SK-N-SH (cell line): ENCODE measurements at regions not wholly inside any gene's neighbourhood (a gene's known extent, or its start where the extent isn't known, plus 50 kb on each side); places are given as distances from the start of the nearest gene placed in this dataset.
A peak's percentile ranks its signal among the peaks of the same experiment; 100 is the strongest.

Source experiments
- CTCF ChIA-PET: fragments of 300-600, 350-600 bp; formaldehyde crosslinking; extraction: SDS; loops from one replicate; lab custom pipeline; 2021; lab: Yijun Ruan, JAX
- POLR2A ChIA-PET: fragments of 350-600 bp; sonication (Branson Sonifier 250); formaldehyde crosslinking; extraction: SDS; loops from one replicate; lab custom pipeline; 2020; ENCODE audit warnings: antibody characterized with exemption, inconsistent platforms; lab: Yijun Ruan, JAX
- DNase-seq: peaks from one replicate; pipeline ENCODE4 v3.0.0; 2012
- H2AFZ ChIP-seq: fragments of 200-600 bp; sonication (generic); 2 replicates; pipeline ENCODE4 v1.8.1; 2016; ENCODE audit warnings: antibody characterized with exemption, mild to moderate bottlenecking, low read depth
- H3F3A ChIP-seq: fragments of 200-600 bp; sonication (generic); replicated peaks from 2 replicates; pipeline ENCODE3; 2016; ENCODE audit warnings: antibody characterized with exemption, mild to moderate bottlenecking; ENCODE audit not compliant: insufficient read depth
- H3K27ac ChIP-seq, 2 experiments: fragments of 200-500 bp in 1 of 2; fragments of 200-600 bp in 1 of 2; sonication (Bioruptor generic) in 1 of 2; sonication (generic), shearing (Covaris generic) in 1 of 2; 2 replicates each; pipeline versions ENCODE4 v1.5.1 to v1.6.1; 2014 to 2016; ENCODE audit warnings: low read depth in 2 of 2, inconsistent platforms in 1 of 2, low read length in 1 of 2, mild to moderate bottlenecking in 1 of 2, mixed read lengths in 1 of 2
- H3K27me3 ChIP-seq: fragments of 200-600 bp; sonication (generic), shearing (Covaris generic); 2 replicates; pipeline ENCODE4 v1.6.1; 2016; ENCODE audit warnings: mixed run types; ENCODE audit not compliant: insufficient read depth
- H3K36me3 ChIP-seq, 2 experiments: fragments of 200-500 bp in 1 of 2; fragments of 200-600 bp in 1 of 2; sonication (Bioruptor generic) in 1 of 2; sonication (generic) in 1 of 2; replicated peaks in 1 of 2; 2 replicates each; pipeline versions ENCODE3 to v1.5.1; 2014 to 2016; ENCODE audit warnings: low read length in 1 of 2, mild to moderate bottlenecking in 1 of 2; ENCODE audit not compliant: insufficient read depth in 2 of 2, control insufficient read depth in 1 of 2
- H3K4me1 ChIP-seq, 2 experiments: fragments of 200-500 bp in 1 of 2; fragments of 200-600 bp in 1 of 2; sonication (Bioruptor generic) in 1 of 2; sonication (generic), shearing (Covaris generic) in 1 of 2; 2 replicates each; pipeline versions ENCODE4 v1.5.1 to v1.6.1; 2014 to 2016; ENCODE audit warnings: low read depth in 1 of 2, low read length in 1 of 2, mixed run types in 1 of 2; ENCODE audit not compliant: insufficient read depth in 2 of 2, control insufficient read depth in 1 of 2
- H3K4me2 ChIP-seq: fragments of 200-600 bp; sonication (generic), shearing (Covaris generic); 2 replicates; pipeline ENCODE4 v1.6.1; 2017; ENCODE audit warnings: mixed run types
- H3K4me3 ChIP-seq, 2 experiments: fragments of 200-500 bp in 1 of 2; fragments of 200-600 bp in 1 of 2; sonication (Bioruptor generic) in 1 of 2; sonication (generic), shearing (Covaris generic) in 1 of 2; 2 replicates each; pipeline versions ENCODE4 v1.5.1 to v1.8.1; 2014 to 2016; ENCODE audit warnings: low read depth in 2 of 2, inconsistent platforms in 1 of 2, low read length in 1 of 2, mild to moderate bottlenecking in 1 of 2, mixed read lengths in 1 of 2, moderate library complexity in 1 of 2
- H3K79me2 ChIP-seq: fragments of 200-600 bp; sonication (generic); 2 replicates; pipeline ENCODE4 v1.8.1; 2017; ENCODE audit warnings: mild to moderate bottlenecking; ENCODE audit not compliant: insufficient read depth
- H3K9ac ChIP-seq: fragments of 200-600 bp; sonication (generic); 2 replicates; pipeline ENCODE4 v1.6.1; 2017; ENCODE audit warnings: mixed run types
- H3K9me2 ChIP-seq: fragments of 200-600 bp; sonication (generic); 2 replicates; pipeline ENCODE4 v1.6.1; 2017; ENCODE audit warnings: mixed run types
- H3K9me3 ChIP-seq: fragments of 200-600 bp; sonication (generic); 2 replicates; pipeline ENCODE4 v1.6.1; 2017; ENCODE audit warnings: mixed run types, mild to moderate bottlenecking, moderate library complexity
- H4K20me1 ChIP-seq: fragments of 200-600 bp; sonication (generic); 2 replicates; pipeline ENCODE4 v1.6.1; 2017; ENCODE audit warnings: mild to moderate bottlenecking, mixed run types; ENCODE audit not compliant: insufficient read depth
- CTCF ChIP-seq: fragments of 200-600 bp; sonication (generic); IDR thresholded peaks from 2 replicates; pipeline ENCODE4 v1.6.1; 2017; ENCODE audit warnings: antibody characterized with exemption, mild to moderate bottlenecking, moderate library complexity
- EZH2phosphoT487 ChIP-seq: fragments of 200-600 bp; sonication (generic); IDR thresholded peaks from 2 replicates; pipeline ENCODE4 v1.6.1; 2017; ENCODE audit warnings: low read depth, mixed run types, mild to moderate bottlenecking, antibody characterized with exemption, moderate library complexity, borderline replicate concordance
- FOSL2 ChIP-seq: IDR thresholded peaks from 2 replicates; pipeline ENCODE4 v1.4.0; 2012; ENCODE audit warnings: low read depth, mild to moderate bottlenecking, moderate library complexity, borderline replicate concordance
- JUND ChIP-seq: IDR thresholded peaks from 2 replicates; pipeline ENCODE4 v1.4.0; 2012
- PBX3 ChIP-seq: IDR thresholded peaks from 2 replicates; pipeline ENCODE4; 2012
- RAD21 ChIP-seq: IDR thresholded peaks from 2 replicates; pipeline ENCODE4 v1.6.1; 2012; ENCODE audit warnings: mild to moderate bottlenecking, low read length
- RCOR1 ChIP-seq: fragments of 150-350 bp; IDR thresholded peaks from 2 replicates; pipeline ENCODE4 v1.6.1; 2017; ENCODE audit warnings: antibody characterized with exemption, low read length
- RFX5 ChIP-seq: IDR thresholded peaks from 2 replicates; pipeline ENCODE4 v1.6.1; 2012; ENCODE audit warnings: mild to moderate bottlenecking, improper control_type of control experiment, low read length
- RXRA ChIP-seq: IDR thresholded peaks from 2 replicates; pipeline ENCODE4 v1.4.0; 2012; ENCODE audit warnings: low read depth, mild to moderate bottlenecking, borderline replicate concordance
- SMC3 ChIP-seq: IDR thresholded peaks from 2 replicates; pipeline ENCODE4 v1.6.1; 2012; ENCODE audit warnings: low read depth, low read length, improper control_type of control experiment
- TCF12 ChIP-seq: IDR thresholded peaks from 2 replicates; pipeline ENCODE4 v1.4.0; 2012
- USF1 ChIP-seq: IDR thresholded peaks from 2 replicates; pipeline ENCODE4 v1.4.0; 2012; ENCODE audit warnings: low read depth, borderline replicate concordance
- USF2 ChIP-seq: fragments of 150-350 bp; IDR thresholded peaks from 2 replicates; pipeline ENCODE4 v1.6.1; 2017; ENCODE audit warnings: antibody characterized with exemption, low read length, low read depth, borderline replicate concordance
- WGBS: methylation state at CpG from one replicate; pipeline ENCODE4 v1.1.6; 2017; ENCODE audit warnings: low lambda C conversion rate; 5-methylcytosine and 5-hydroxymethylcytosine counted together

DNA sequence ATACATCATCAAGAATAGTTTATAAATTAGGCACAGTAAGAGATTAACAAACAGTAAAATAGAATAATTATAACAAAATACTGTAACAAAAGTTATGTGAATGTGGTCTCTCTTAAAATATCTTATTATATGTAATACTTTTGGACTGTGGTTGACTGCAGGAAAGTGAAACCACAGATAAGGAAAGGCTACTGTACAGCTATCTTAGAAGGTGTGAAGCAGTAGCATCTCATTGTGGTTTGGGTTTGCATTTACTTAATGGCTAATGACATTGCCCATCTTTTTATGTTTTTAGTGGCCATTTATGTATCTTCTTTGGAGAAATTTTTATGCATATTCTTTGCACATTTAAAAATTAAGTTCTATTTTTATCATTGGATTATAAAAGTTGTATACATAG, 296.4 kb upstream of the MAGI2 start (continued):
- TF ChIP-seq FOSL2: no peak
- TF ChIP-seq PBX3: no peak
- no peak for TF ChIP-seq USF1
- no peak for TF ChIP-seq USF2
- TF ChIP-seq TCF12: no peak

DNA sequence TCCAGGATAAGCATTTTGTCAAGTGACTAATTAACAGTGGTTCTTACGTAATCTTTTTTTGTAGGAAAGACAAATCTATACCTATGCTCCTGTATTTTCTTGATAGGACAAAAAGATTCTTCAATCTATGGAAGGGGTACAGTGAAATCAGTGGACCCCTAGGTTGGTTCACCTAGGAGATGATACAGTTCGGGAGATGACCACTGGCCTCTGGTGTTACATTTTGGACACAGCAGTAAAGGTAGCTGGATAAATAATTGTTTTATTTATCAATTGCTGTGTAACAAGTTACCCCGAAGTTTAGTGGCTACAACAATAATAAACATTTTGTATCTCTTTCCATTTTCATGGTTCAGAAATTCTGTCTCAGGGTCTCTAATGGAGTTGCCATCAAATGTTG, 288.2 kb upstream of the MAGI2 start:
- Histone ChIP-seq H3K9me3 (no peaks in the 10 kb centered on the region; the same call in 1 of the 2 replicates), H3K4me1 (no peaks in the 10 kb centered on the region), H3K79me2 (no peaks in the 10 kb centered on the region), H2AFZ (no peak overlapping the region), H3K27ac (no peak overlapping the region), H3K36me3 (no peaks in the 10 kb centered on the region), H3K4me2 (no peak overlapping the region), H3K9ac (no peak overlapping the region), H3K9me2 (0 out of 2 replicates have a peak, but pooled peaks cover 2% of the 10 kb centered on the region), H3K4me3 (no peak overlapping the region), H4K20me1 (no peaks in the 10 kb centered on the region), H3F3A (peaks cover 3% of the 10 kb centered on the region), H3K27me3 (no peaks in the 10 kb centered on the region)
- POLR2A ChIA-PET: no interaction called here
- TF ChIP-seq EZH2phosphoT487 (no peak), SMC3 (peak; percentile 32), RFX5 (no peak), CTCF (peak; percentile 42), JUND (no peak), RXRA (no peak), RCOR1 (no peak), RAD21 (peak; percentile 50), TCF12 (no peak)
- CTCF ChIA-PET: interaction anchor here (0.6 to 0.8 kb wide), 2 partner anchors 448 to 476 kb away, joined by 3 read pairs; no protein-coding TSS in a partner anchor
- 61% methylated on average over 3 of the region's 3 CpGs for WGBS
- no peak for DNase-seq
